Prostate gland (tissue), 2 donors: ENCODE measurements at regions not wholly inside any gene's neighbourhood (a gene's known extent, or its start where the extent isn't known, plus 50 kb on each side); places are given as distances from the start of the nearest gene placed in this dataset.

Experiments used
- DNase-seq: peaks from one replicate; pipeline ENCODE4 v3.0.0-alpha.2; 2019; ENCODE audit warnings: low spot score
- H3K27ac ChIP-seq, 2 donors: fragments of 200-600 bp; sonication (generic); 2 replicates each; pipeline ENCODE4 v1.5.1; 2017 to 2019
- H3K27me3 ChIP-seq: fragments of 200-600 bp; sonication (generic); replicated peaks from 2 replicates; pipeline ENCODE4 v1.5.1; 2019; ENCODE audit not compliant: insufficient read depth
- H3K36me3 ChIP-seq, 2 donors: fragments of 200-600 bp; sonication (generic); 1 replicate in 1 of 2; 2 replicates in 1 of 2; pipeline versions ENCODE4 v1.5.1 to v1.8.1; 2017 to 2019
- H3K4me1 ChIP-seq: fragments of 200-600 bp; sonication (generic); replicated peaks from 2 replicates; pipeline ENCODE4 v1.5.1; 2019
- H3K4me3 ChIP-seq, 2 donors: fragments of 200-600 bp; sonication (generic); 2 replicates each; pipeline ENCODE4 v1.5.1; 2017 to 2019
- H3K9me3 ChIP-seq: fragments of 200-600 bp; sonication (generic); 2 replicates; pipeline ENCODE4 v1.5.1; 2017
- POLR2A ChIP-seq: fragments of 450-650 bp; IDR thresholded peaks from one replicate; pipeline ENCODE4 v1.6.1; 2016; ENCODE audit warnings: antibody characterized with exemption, mild to moderate bottlenecking
- POLR2AphosphoS5 ChIP-seq: sonication (generic); formaldehyde crosslinking; IDR thresholded peaks from one replicate; pipeline ENCODE4 v1.6.1; 2017; ENCODE audit warnings: antibody characterized with exemption
- WGBS: methylation state at CpG from one replicate; pipeline ENCODE4 v1.1.5; 2018; 5-methylcytosine and 5-hydroxymethylcytosine counted together
- intact Hi-C: fragments of 100-400 bp; cut with DNase I; formaldehyde crosslinking; loops from one replicate; pipeline ENCODE4 v1.14.2; 2022
- TF ChIP-seq, protein P1 (sequence below), 4 experiments: fragments of 200-600 bp in 2 of 4; fragments of 450-650 bp in 2 of 4; sonication (generic) in 2 of 4; IDR thresholded peaks; 1 replicate in 3 of 4; 2 replicates in 1 of 4; pipeline ENCODE4 v1.5.1; 2016 to 2019; ENCODE audit warnings: antibody characterized with exemption in 4 of 4, mild to moderate bottlenecking in 2 of 4, moderate library complexity in 2 of 4

DNA sequence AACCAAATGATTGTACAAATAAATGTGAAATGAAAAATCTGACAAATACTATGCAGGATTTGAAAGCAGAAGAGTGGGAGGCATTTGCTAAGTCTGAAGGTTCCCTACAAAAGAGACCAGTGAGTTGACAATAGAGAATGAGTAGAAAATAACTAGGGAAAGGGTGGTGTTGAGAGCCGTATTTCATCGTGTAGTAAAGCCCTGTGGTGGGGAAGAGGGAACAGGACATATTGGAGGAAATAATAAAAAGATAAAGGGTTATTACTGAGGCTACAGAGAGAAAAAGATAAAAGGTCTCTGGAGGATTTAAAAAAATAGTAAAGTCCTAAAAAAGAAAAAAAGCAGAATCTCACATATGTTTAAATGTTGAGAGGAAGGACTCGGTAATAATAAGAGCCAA, 268.8 kb downstream of the DUSP6 start:
- WGBS: 74% methylated on average over 3 of the region's 3 CpGs
- DNase-seq: no peak
- H3K9me3 ChIP-seq: no peaks in the 10 kb centered on the region
- H3K27ac ChIP-seq: no peak overlapping the region
- intact Hi-C loops: no loop called here
- no peaks in the 10 kb centered on the region for H3K36me3 ChIP-seq
- no peaks in the 10 kb centered on the region for H3K4me1 ChIP-seq
- H3K27me3 ChIP-seq: no peaks in the 10 kb centered on the region
- no peak overlapping the region for H3K4me3 ChIP-seq
- TF ChIP-seq POLR2AphosphoS5: no peak
- TF ChIP-seq POLR2A: no peak
- TF ChIP-seq, protein P1, sequence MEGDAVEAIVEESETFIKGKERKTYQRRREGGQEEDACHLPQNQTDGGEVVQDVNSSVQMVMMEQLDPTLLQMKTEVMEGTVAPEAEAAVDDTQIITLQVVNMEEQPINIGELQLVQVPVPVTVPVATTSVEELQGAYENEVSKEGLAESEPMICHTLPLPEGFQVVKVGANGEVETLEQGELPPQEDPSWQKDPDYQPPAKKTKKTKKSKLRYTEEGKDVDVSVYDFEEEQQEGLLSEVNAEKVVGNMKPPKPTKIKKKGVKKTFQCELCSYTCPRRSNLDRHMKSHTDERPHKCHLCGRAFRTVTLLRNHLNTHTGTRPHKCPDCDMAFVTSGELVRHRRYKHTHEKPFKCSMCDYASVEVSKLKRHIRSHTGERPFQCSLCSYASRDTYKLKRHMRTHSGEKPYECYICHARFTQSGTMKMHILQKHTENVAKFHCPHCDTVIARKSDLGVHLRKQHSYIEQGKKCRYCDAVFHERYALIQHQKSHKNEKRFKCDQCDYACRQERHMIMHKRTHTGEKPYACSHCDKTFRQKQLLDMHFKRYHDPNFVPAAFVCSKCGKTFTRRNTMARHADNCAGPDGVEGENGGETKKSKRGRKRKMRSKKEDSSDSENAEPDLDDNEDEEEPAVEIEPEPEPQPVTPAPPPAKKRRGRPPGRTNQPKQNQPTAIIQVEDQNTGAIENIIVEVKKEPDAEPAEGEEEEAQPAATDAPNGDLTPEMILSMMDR (IDR thresholded peaks at IDR 0.05): no peak

DNA sequence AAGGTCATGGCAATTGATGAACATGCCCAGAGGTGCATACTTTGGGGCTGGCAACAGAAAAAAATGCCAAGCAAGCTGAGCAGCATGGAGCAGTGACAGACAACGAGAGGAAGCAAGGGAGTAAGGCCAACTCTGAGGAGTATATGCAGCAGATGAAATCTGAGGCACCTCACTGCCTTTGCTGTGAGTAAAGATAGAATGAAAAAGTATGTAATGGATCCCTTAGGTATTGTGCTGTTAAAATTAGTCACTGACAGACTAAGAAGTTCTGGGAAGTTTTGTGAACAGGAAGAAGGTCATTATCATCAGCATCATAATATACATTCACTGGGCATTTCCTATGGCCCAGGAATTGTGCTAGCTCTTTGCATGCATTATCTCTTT, 269.9 kb downstream of the DUSP6 start:
- Histone ChIP-seq H3K4me3 (no peak overlapping the region), H3K36me3 (no peaks in the 10 kb centered on the region), H3K9me3 (no peaks in the 10 kb centered on the region), H3K4me1 (no peaks in the 10 kb centered on the region), H3K27ac (no peak overlapping the region), H3K27me3 (no peaks in the 10 kb centered on the region)
- TF ChIP-seq POLR2A (no peak), POLR2AphosphoS5 (no peak)
- TF ChIP-seq, protein P1 (IDR thresholded peaks at IDR 0.05): no peak
- intact Hi-C loops: no loop called here
- no peak for DNase-seq
- WGBS: 79% methylated on average over 1 of the region's 1 CpG

DNA sequence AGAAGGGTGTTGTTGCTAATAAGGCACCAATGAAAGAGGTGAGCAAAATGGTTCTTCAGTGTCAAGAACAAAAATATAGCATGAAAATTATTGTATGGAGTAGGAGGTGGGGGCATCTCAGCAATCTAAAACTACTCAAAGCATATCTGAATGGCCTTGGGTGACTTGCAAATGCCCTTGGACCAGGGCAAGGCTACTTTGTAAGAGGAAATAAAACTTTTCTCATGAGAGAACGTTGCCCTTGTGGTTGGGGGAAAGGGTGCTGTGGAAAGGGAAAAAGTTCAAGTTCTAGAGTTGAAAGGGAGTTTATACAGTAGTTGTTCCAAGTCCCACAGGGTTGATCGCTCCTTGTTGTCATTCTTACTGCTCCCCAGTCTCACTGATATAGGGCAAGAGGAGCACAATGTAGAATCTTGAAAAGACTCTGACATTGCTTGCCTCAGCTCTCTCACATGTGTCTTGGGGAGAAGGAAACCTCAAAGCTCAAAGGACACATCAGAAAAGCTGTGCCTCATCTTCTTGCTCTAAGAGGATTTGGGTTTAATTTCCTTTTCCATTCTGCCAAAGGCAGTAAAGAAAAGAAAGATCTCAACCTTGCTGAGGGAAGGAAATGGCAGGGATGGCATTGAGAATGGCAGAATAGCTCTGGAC, 270.5 kb downstream of the DUSP6 start:
- Histone ChIP-seq H3K4me3 (no peak overlapping the region), H3K9me3 (no peaks in the 10 kb centered on the region), H3K27ac (no peak overlapping the region), H3K36me3 (no peaks in the 10 kb centered on the region), H3K4me1 (no peaks in the 10 kb centered on the region), H3K27me3 (no peaks in the 10 kb centered on the region)
- intact Hi-C loops: no loop called here
- 72% methylated on average over 2 of the region's 2 CpGs for WGBS
- TF ChIP-seq, protein P1 (IDR thresholded peaks at IDR 0.05): no peak
- no peak for TF ChIP-seq POLR2AphosphoS5
- TF ChIP-seq POLR2A: no peak
- no peak for DNase-seq

DNA sequence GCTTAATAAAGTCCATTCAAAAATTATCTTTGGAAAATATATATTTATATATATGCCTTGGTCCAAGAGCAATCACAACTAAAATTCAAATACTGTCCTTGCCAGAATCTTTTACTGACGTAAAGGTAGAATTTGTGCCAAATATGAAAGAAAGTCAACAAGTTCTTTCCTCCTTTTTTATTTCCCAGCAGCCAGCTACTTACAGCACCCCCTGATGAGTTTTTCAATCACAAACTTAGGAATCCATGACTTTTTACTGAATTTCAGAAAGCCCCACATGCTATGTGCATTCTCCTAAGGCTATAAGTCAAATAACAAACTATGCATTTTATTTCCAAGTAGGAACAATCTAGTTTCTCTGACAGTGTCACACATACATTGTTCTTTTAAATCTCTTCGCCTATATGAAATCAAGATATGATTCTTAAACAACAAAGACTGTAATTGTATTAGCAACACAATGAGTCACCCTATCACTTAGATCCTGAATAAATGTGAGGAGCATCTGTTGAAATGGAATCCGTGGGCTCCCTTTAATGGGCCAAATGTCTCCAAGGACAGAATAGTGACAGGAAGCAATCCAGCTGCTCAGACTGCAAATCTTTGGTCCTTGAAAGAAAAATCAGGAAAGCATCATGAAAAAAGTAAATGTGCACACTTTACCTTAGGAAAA, 271.4 kb downstream of the DUSP6 start:
- intact Hi-C loops: no loop called here
- TF ChIP-seq POLR2AphosphoS5 (no peak), POLR2A (no peak)
- TF ChIP-seq, protein P1 (IDR thresholded peaks at IDR 0.05): no peak
- H3K4me3 ChIP-seq: no peak overlapping the region
- no peak overlapping the region for H3K27ac ChIP-seq
- DNase-seq: no peak
- WGBS: 32% methylated on average over 3 of the region's 3 CpGs
- no peaks in the 10 kb centered on the region for H3K4me1 ChIP-seq
- H3K27me3 ChIP-seq: no peaks in the 10 kb centered on the region
- no peaks in the 10 kb centered on the region for H3K9me3 ChIP-seq
- H3K36me3 ChIP-seq: no peaks in the 10 kb centered on the region
